NCI-H187 (cell line): ENCODE measurements at regions not wholly inside any gene's neighbourhood (a gene's known extent, or its start where the extent isn't known, plus 50 kb on each side); places are given as distances from the start of the nearest gene placed in this dataset.
"Not testable (repeated sequence)": the region's sequence is repeated elsewhere in the genome, so short reads cannot be mapped to it uniquely, and the experiment has no call there.

ENCODE experiments used
- DNase-seq, 2 experiments: peaks; one replicate each; lab custom pipeline; 2025; lab: John Stamatoyannopoulos, UW

GRCh38 chrX:111581086-111581485 lies 69.6 kb downstream of the SERTM2 start:
- no peak for DNase-seq

- no peak for DNase-seq
Observed at GRCh38 chrX:111585337-111585736, 73.9 kb downstream of the SERTM2 start.

- not testable (repeated sequence) for DNase-seq
Observed at GRCh38 chrX:111594348-111594877, 83.0 kb downstream of the SERTM2 start.

GRCh38 chrX:111597967-111598366 lies 83.0 kb upstream of the ALG13 start:
- DNase-seq = no peak

- DNase-seq = no peak
Observed at GRCh38 chrX:111608724-111609123, 72.2 kb upstream of the ALG13 start.

GRCh38 chrX:111609206-111609605 lies 71.8 kb upstream of the ALG13 start:
- DNase-seq = peak in 1 of 2 experiments; percentile 3

GRCh38 chrX:111615227-111615626 lies 65.7 kb upstream of the ALG13 start:
- no peak for DNase-seq

- DNase-seq = no peak
Observed at GRCh38 chrX:111616786-111617185, 64.2 kb upstream of the ALG13 start.

- not testable (repeated sequence) for DNase-seq
Observed at GRCh38 chrX:111620084-111620483, 60.9 kb upstream of the ALG13 start.

- DNase-seq = no peak
Observed at GRCh38 chrX:111624169-111624568, 56.8 kb upstream of the ALG13 start.

- not testable (repeated sequence) for DNase-seq
Observed at GRCh38 chrX:111627256-111627655, 53.7 kb upstream of the ALG13 start.
